ENCODE measurements at regions not wholly inside any gene's neighbourhood (a gene's known extent, or its start where the extent isn't known, plus 50 kb on each side); places are given as distances from the start of the nearest gene placed in this dataset.
"Not testable (repeated sequence)": the region's sequence is repeated elsewhere in the genome, so short reads cannot be mapped to it uniquely, and the experiment has no call there.

GRCh38 chr1:190003376-190003775 is 474.3 kb downstream of the BRINP3 start:
- DNase-seq (ENCODE audit: low spot score): no peak

DNA sequence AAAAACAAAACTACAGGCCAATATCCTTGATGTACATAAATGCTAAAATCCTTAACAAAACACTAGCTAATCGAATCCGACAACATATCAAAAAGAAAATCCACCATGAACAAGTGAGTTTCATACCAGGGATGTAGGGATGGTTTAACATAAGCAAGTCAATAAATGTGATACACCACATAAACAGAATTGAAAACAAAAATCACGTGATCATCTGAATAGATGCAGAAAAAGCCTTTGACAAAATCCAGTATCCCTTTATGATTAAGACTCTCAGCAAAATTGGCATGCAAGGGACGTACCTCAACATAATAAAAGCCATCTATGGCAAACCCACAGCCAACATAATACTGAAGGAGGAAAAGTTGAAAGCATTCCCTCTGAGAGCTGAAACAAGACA is 466.1 kb downstream of the BRINP3 start:
- DNase-seq (ENCODE audit: low spot score): no peak

- DNase-seq (ENCODE audit: low spot score): not testable (repeated sequence)
These were observed 458.5 kb downstream of the BRINP3 start for GRCh38 chr1:190019151-190019550.

DNA sequence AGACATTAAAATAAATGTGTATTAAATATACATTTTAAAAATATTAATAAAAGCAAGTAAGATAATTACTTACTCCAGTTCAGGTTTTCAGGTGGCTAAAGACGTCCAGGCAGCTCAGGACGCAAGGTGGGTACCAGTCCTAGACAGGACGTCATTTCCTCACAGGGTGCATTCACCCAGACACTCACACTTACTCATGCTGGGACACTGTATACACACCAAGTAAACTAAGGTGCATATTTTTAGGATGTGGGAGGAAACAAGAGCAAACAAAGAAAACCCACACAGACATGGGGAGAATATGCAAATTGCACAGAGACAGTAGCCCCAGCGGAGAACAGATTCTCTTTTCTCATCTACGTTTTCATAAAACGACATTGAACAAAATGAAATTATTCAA is 457.9 kb downstream of the BRINP3 start:
- no peak for DNase-seq (ENCODE audit: low spot score)

- DNase-seq (ENCODE audit: low spot score): no peak
These were observed 455.0 kb downstream of the BRINP3 start for GRCh38 chr1:190022709-190023108.

DNA sequence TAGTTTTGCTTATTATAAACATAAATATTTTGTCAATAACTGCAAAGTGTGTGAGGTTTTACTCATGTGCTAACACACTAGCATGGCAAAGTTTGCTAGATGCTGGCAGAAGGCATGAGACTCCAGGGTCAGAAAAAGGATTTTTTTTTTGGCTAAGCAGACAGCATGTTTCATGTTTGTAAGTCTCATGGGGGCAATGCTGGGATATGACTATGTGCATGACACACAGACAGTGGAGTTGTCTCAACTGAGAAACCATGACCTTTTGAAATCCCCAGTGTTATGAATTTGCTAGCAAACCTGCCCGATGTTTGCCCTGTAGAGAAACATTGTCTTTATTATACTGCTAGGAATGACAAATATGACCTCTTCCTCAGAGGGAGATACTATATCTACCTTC is 448.2 kb downstream of the BRINP3 start:
- no peak for DNase-seq (ENCODE audit: low spot score)

DNA sequence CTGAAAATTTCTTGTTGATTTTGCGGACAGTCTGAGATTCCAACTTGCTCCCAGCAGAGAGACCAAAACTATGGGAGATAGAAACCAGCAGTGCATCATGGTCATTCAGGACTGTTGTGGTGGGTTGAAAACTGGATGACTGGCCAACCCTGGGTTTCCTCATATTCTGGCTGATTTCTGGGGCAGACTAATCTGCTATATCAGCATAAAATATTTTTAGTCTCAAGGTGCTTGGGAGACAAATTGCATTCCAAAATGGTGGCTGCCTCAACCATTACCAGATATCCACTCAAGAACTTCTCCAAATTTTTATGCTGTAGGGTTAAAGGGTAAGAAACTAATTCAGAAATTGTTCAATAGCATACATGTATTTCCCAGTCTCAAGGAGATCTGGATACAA is 434.0 kb downstream of the BRINP3 start:
- DNase-seq (ENCODE audit: low spot score): no peak

GRCh38 chr1:190046231-190046630 is 431.4 kb downstream of the BRINP3 start:
- no peak for DNase-seq (ENCODE audit: low spot score)
